ENCODE measurements at regions not wholly inside any gene's neighbourhood (a gene's known extent, or its start where the extent isn't known, plus 50 kb on each side); places are given as distances from the start of the nearest gene placed in this dataset.

- TF ChIP-seq POLR2A (IDR thresholded peaks at IDR 0.05) (no peak), CTCF (IDR thresholded peaks at IDR 0.05) (no peak)
- peaks cover 0 to 10% (median 0%) of the 10 kb centered on the region in 4 donors for H3K4me1 ChIP-seq
- no peaks in the 10 kb centered on the region for H3K36me3 ChIP-seq
- no peak overlapping the region for H3K4me3 ChIP-seq
- no peaks in the 10 kb centered on the region for H3K9me3 ChIP-seq
- no peaks in the 10 kb centered on the region for H3K27me3 ChIP-seq
- DNase-seq, result no peak
- no peak overlapping the region for H3K27ac ChIP-seq
Observed at GRCh38 chr11:129271030-129271429, 78.9 kb upstream of the ARHGAP32 start.

GRCh38 chr11:129270446-129270845, 78.3 kb upstream of the ARHGAP32 start:
- no peak for TF ChIP-seq CTCF (IDR thresholded peaks at IDR 0.05)
- no peak for TF ChIP-seq POLR2A (IDR thresholded peaks at IDR 0.05)
- Histone ChIP-seq H3K27ac (no peak overlapping the region), H3K4me3 (no peak overlapping the region), H3K9me3 (no peaks in the 10 kb centered on the region), H3K4me1 (peaks cover 0 to 4% (median 0%) of the 10 kb centered on the region in 4 donors), H3K36me3 (no peaks in the 10 kb centered on the region), H3K27me3 (no peaks in the 10 kb centered on the region)
- DNase-seq, result no peak

DNA sequence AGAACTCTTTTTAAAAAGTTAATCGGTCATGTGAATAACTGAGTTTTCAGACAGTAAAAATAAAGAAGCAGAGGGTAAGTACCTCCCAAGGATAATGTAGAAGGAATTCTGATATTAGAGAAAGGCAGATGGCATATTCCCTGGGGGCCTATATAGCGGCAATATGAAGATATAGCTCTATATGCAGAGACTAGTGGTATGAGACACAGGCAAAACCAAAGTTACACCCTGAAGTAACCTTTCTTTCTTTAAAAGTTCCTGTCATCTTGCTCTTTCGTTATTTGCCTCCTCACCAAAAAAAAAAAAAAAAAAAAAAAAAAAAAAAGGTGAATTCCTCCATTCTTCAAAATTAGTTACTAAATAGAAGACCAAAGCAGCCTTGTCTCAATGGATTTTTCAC, 76.2 kb upstream of the ARHGAP32 start:
- DNase-seq, result no peak
- no peaks in the 10 kb centered on the region for H3K4me1 ChIP-seq
- H3K27ac ChIP-seq, result no peak overlapping the region
- H3K4me3 ChIP-seq, result no peak overlapping the region
- H3K27me3 ChIP-seq, result no peaks in the 10 kb centered on the region
- TF ChIP-seq CTCF (IDR thresholded peaks at IDR 0.05), result no peak
- TF ChIP-seq POLR2A (IDR thresholded peaks at IDR 0.05), result no peak
- no peaks in the 10 kb centered on the region for H3K9me3 ChIP-seq
- no peaks in the 10 kb centered on the region for H3K36me3 ChIP-seq

DNA sequence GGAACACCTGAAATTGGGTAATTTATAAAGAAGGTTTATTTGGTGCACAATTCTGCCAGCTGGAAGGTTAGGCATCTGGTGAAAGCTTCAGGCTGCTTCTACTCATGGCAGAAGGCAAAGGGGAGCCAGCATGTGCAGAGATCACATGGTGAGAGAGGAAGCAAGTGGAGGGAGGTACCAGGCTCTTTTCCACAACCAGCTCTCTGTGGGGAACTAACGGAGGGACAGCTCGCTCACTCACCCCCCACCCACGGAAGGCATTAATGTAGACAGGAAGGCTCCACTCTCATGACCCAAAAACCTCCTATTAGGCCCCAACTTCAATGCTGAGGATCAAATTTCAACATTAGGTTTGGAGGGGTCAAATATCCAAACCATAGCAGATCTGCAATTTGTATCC, 75.6 kb upstream of the ARHGAP32 start:
- no peaks in the 10 kb centered on the region for H3K36me3 ChIP-seq
- no peak overlapping the region for H3K27ac ChIP-seq
- H3K27me3 ChIP-seq, result no peaks in the 10 kb centered on the region
- DNase-seq, result no peak
- no peak for TF ChIP-seq CTCF (IDR thresholded peaks at IDR 0.05)
- TF ChIP-seq POLR2A (IDR thresholded peaks at IDR 0.05), result no peak
- no peaks in the 10 kb centered on the region for H3K4me1 ChIP-seq
- no peaks in the 10 kb centered on the region for H3K9me3 ChIP-seq
- no peak overlapping the region for H3K4me3 ChIP-seq

DNA sequence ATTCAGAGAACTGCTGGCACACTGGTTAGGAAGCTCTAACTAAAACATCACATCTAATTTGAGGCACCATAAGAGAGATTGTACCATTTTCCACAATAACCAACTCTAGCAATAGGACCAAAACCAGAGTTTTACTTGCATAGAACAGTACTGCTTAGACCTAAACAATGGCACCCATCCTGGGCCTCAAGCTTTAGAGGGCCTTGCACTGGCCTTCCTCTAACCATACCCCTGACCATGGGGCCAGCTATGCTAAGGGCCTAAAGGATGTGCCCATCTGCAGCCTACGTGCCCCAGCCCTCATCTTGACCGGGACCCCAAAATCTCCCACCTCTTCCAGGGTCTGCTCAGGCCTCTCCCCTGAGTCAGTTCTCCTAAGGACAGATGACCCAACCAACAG, 74.4 kb upstream of the ARHGAP32 start:
- Histone ChIP-seq H3K27ac (no peak overlapping the region), H3K4me3 (no peak overlapping the region), H3K36me3 (no peaks in the 10 kb centered on the region), H3K27me3 (no peaks in the 10 kb centered on the region), H3K4me1 (no peaks in the 10 kb centered on the region), H3K9me3 (no peaks in the 10 kb centered on the region)
- TF ChIP-seq POLR2A (IDR thresholded peaks at IDR 0.05), result no peak
- TF ChIP-seq CTCF (IDR thresholded peaks at IDR 0.05), result no peak
- no peak for DNase-seq

DNA sequence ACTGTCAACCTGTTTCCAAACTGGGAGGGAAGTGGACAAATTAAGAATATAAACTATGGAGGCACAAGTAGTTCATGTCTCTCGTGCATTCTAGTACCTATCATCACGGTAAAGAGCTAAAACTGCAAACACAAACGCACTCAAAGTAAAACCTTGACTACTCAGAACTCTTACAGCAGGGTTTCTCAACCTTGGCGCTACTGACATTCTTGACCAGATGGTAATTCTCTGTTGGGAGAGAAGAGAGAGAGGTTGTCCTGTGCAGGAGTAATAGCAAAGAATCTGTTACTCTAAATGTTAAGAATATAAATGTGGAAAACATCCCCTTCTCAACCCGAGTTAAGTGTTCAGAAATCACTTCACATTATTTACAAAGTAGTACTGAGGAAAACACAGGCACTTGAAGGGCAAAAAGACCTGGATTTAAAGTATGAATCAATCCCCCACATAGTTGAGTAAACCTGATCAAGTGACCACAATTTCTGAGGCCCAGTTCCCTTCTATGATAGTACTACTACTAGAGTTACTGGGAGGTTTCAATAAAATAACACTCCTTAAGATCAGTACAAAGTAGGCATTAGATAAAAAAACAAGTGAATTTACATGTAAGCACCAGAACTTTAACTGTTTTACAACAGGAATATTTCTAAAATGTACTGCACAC, 73.1 kb upstream of the ARHGAP32 start:
- no peak for TF ChIP-seq CTCF (IDR thresholded peaks at IDR 0.05)
- no peak for TF ChIP-seq POLR2A (IDR thresholded peaks at IDR 0.05)
- no peak for DNase-seq
- H3K9me3 ChIP-seq, result no peaks in the 10 kb centered on the region

More for the DNA sequence above, 73.1 kb upstream of the ARHGAP32 start:
- H3K4me3 ChIP-seq, result no peak overlapping the region
- H3K4me1 ChIP-seq, result no peaks in the 10 kb centered on the region
- H3K27me3 ChIP-seq, result no peaks in the 10 kb centered on the region
- H3K27ac ChIP-seq, result no peak overlapping the region
- no peaks in the 10 kb centered on the region for H3K36me3 ChIP-seq

All from Peyer's patch (tissue), 4 donors.